OCI-LY1 (cell line): ENCODE measurements at regions not wholly inside any gene's neighbourhood (a gene's known extent, or its start where the extent isn't known, plus 50 kb on each side); places are given as distances from the start of the nearest gene placed in this dataset.
"Not testable (repeated sequence)": the region's sequence is repeated elsewhere in the genome, so short reads cannot be mapped to it uniquely, and the experiment has no call there.

Experiments
- H2AFZ ChIP-seq: fragments of 200-600 bp; sonication (generic), shearing (Covaris generic); 2 replicates; pipeline ENCODE4 v1.6.0; 2014; ENCODE audit warnings: antibody characterized with exemption, mild to moderate bottlenecking, low read length
- H3F3A ChIP-seq: fragments of 200-600 bp; sonication (generic), shearing (Covaris generic); 2 replicates; pipeline ENCODE4 v1.6.0; 2014; ENCODE audit warnings: mild to moderate bottlenecking, antibody characterized with exemption, low read length, moderate library complexity; ENCODE audit not compliant: insufficient read depth
- H3K27ac ChIP-seq: fragments of 200-600 bp; sonication (generic); 2 replicates; pipeline ENCODE4 v1.5.1; 2014; ENCODE audit warnings: low read length, mixed run types, mild to moderate bottlenecking, low read depth; ENCODE audit not compliant: poor library complexity, severe bottlenecking
- H3K27me3 ChIP-seq: fragments of 200-600 bp; sonication (generic); 2 replicates; pipeline ENCODE4 v1.6.0; 2014; ENCODE audit warnings: antibody characterized with exemption, mild to moderate bottlenecking, low read length, moderate library complexity; ENCODE audit not compliant: insufficient read depth
- H3K36me3 ChIP-seq: fragments of 200-600 bp; sonication (generic); 2 replicates; pipeline ENCODE4 v1.6.1; 2014; ENCODE audit warnings: mild to moderate bottlenecking, antibody characterized with exemption, low read length, moderate library complexity, mixed read lengths; ENCODE audit not compliant: insufficient read depth
- H3K4me1 ChIP-seq: fragments of 200-600 bp; sonication (generic); 2 replicates; pipeline ENCODE4 v1.5.1; 2014; ENCODE audit warnings: mild to moderate bottlenecking, low read length, moderate library complexity; ENCODE audit not compliant: insufficient read depth, severe bottlenecking
- H3K4me2 ChIP-seq: fragments of 200-600 bp; sonication (generic), shearing (Covaris generic); 2 replicates; pipeline ENCODE4 v1.6.1; 2014; ENCODE audit warnings: low read length
- H3K4me3 ChIP-seq: fragments of 200-600 bp; sonication (generic); 2 replicates; pipeline ENCODE4 v1.5.1; 2014; ENCODE audit warnings: low read length, low read depth, mild to moderate bottlenecking, mixed read lengths; ENCODE audit not compliant: poor library complexity, severe bottlenecking
- H3K79me2 ChIP-seq: fragments of 200-600 bp; shearing (Covaris generic); 2 replicates; pipeline ENCODE4 v1.6.1; 2016; ENCODE audit warnings: mixed run types, low read length, mixed read lengths; ENCODE audit not compliant: insufficient read depth
- H3K9ac ChIP-seq: fragments of 200-600 bp; sonication (generic), shearing (Covaris generic); 2 replicates; pipeline ENCODE4 v1.6.1; 2014; ENCODE audit warnings: mild to moderate bottlenecking, low read length, mixed read lengths
- H3K9me2 ChIP-seq: fragments of 200-600 bp; sonication (generic), shearing (Covaris generic); 2 replicates; pipeline ENCODE4 v1.6.1; 2014; ENCODE audit warnings: low read depth, mild to moderate bottlenecking, low read length, mixed read lengths
- H3K9me3 ChIP-seq: fragments of 200-600 bp; shearing (Covaris generic); 2 replicates; pipeline ENCODE4 v1.6.1; 2014; ENCODE audit warnings: low read length, mixed read lengths
- H4K20me1 ChIP-seq: fragments of 200-600 bp; sonication (generic), shearing (Covaris generic); 2 replicates; pipeline ENCODE4 v1.6.0; 2016; ENCODE audit warnings: mild to moderate bottlenecking, low read length; ENCODE audit not compliant: insufficient read depth

GRCh38 chr7:56823231-56823630, 309.0 kb downstream of the ZNF479 start:
- not testable (repeated sequence) for H3K36me3 ChIP-seq, H3K27ac ChIP-seq, H3F3A ChIP-seq, H3K4me1 ChIP-seq, H3K4me2 ChIP-seq, H2AFZ ChIP-seq, H3K9me3 ChIP-seq, H3K4me3 ChIP-seq, H3K9me2 ChIP-seq, H4K20me1 ChIP-seq, H3K27me3 ChIP-seq, H3K9ac ChIP-seq, H3K79me2 ChIP-seq

GRCh38 chr7:56822153-56822552, 310.1 kb downstream of the ZNF479 start:
- not testable (repeated sequence) for H3F3A ChIP-seq, H3K4me1 ChIP-seq, H3K36me3 ChIP-seq, H3K4me2 ChIP-seq, H2AFZ ChIP-seq, H3K79me2 ChIP-seq, H3K27me3 ChIP-seq, H3K9me3 ChIP-seq, H3K4me3 ChIP-seq, H3K9ac ChIP-seq, H4K20me1 ChIP-seq, H3K9me2 ChIP-seq, H3K27ac ChIP-seq

GRCh38 chr7:56821561-56821960, 310.7 kb downstream of the ZNF479 start:
- H3K9me3 ChIP-seq, result not testable (repeated sequence)

GRCh38 chr7:56818261-56818660, 314.0 kb downstream of the ZNF479 start:
- not testable (repeated sequence) for H3K9me3 ChIP-seq, H3K9me2 ChIP-seq, H3K79me2 ChIP-seq, H3K27ac ChIP-seq, H3F3A ChIP-seq, H3K4me2 ChIP-seq, H2AFZ ChIP-seq, H3K4me3 ChIP-seq, H3K27me3 ChIP-seq, H3K9ac ChIP-seq, H3K4me1 ChIP-seq, H3K36me3 ChIP-seq, H4K20me1 ChIP-seq

More at GRCh38 chr7:56821561-56821960, 310.7 kb downstream of the ZNF479 start:
- not testable (repeated sequence) for H3K36me3 ChIP-seq, H3F3A ChIP-seq, H3K9ac ChIP-seq, H3K4me1 ChIP-seq, H3K79me2 ChIP-seq, H2AFZ ChIP-seq, H4K20me1 ChIP-seq, H3K27ac ChIP-seq, H3K9me2 ChIP-seq, H3K4me3 ChIP-seq, H3K27me3 ChIP-seq, H3K4me2 ChIP-seq

GRCh38 chr7:56814911-56815310, 317.3 kb downstream of the ZNF479 start:
- H3K9me2 ChIP-seq, H2AFZ ChIP-seq, H3K9me3 ChIP-seq, H3K4me3 ChIP-seq, H3K27me3 ChIP-seq, H3K27ac ChIP-seq, H3K36me3 ChIP-seq, H3K79me2 ChIP-seq, H3F3A ChIP-seq, H3K9ac ChIP-seq, H3K4me1 ChIP-seq, H4K20me1 ChIP-seq, H3K4me2 ChIP-seq: not testable (repeated sequence)

- not testable (repeated sequence) for H3K9me3 ChIP-seq, H2AFZ ChIP-seq, H3K9ac ChIP-seq, H4K20me1 ChIP-seq, H3K79me2 ChIP-seq, H3K4me3 ChIP-seq, H3K36me3 ChIP-seq, H3K27ac ChIP-seq, H3K4me1 ChIP-seq, H3K27me3 ChIP-seq, H3K9me2 ChIP-seq, H3F3A ChIP-seq, H3K4me2 ChIP-seq
These were observed 317.8 kb downstream of the ZNF479 start for GRCh38 chr7:56814390-56814789.

DNA sequence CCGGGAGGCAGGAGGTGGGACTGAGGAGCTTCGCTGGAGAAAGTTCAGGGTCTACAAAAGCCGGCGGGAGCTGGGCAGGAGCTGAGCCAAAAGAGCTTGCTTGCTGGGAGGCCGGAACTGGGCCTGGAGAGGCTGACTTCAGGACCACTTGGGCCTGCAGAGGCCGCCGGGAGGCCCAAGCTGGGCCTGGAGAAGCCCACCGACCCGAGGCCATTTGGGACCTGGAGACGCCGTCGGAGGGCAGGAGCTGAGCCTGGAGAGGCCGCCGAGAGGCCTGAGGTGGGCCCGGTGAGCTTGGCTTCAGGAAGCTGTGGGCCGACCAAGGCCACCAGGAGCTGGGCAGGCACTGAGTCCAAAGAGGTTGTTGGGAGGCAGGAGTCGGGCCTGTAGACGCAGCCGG, 318.3 kb downstream of the ZNF479 start:
- not testable (repeated sequence) for H3K27ac ChIP-seq, H3K9me2 ChIP-seq, H3K4me1 ChIP-seq, H3K4me3 ChIP-seq, H3K27me3 ChIP-seq, H4K20me1 ChIP-seq, H3K9ac ChIP-seq, H3K4me2 ChIP-seq, H3K79me2 ChIP-seq, H3K36me3 ChIP-seq, H3K9me3 ChIP-seq, H2AFZ ChIP-seq, H3F3A ChIP-seq

DNA sequence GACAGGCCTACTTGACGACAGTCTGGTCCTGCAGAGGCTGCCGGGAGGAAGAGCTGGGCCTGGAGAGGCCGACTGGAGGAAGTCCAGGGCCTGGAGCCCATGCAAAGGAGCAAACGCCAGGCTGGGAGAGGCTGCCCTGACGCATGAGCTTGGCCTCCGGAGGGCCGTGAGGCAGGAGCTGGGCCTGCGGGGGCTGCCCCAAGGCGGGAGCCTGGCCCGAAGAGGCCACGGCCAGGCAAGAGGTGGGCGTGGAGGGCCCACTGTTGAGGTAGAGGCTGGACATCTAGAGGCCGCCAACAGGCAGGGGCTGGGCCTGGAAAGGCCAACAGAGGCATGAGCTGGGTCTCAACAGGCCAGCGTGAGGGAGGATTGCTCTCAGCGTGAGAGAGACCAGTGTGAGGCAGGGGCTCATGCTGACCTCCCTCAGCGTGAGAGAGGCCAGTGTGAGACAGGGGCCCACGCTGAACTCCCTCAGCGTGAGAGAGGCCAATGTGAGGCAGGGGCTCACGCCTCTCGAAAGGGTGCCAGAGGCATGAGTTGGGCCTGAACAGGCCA, 320.6 kb downstream of the ZNF479 start:
- H2AFZ ChIP-seq, H3K4me2 ChIP-seq, H3K36me3 ChIP-seq, H3K4me1 ChIP-seq, H3K27ac ChIP-seq, H3K9me3 ChIP-seq, H3K79me2 ChIP-seq, H3K4me3 ChIP-seq, H3K9ac ChIP-seq, H4K20me1 ChIP-seq, H3K27me3 ChIP-seq, H3F3A ChIP-seq, H3K9me2 ChIP-seq: not testable (repeated sequence)
